HepG2 (cell line): ENCODE measurements at regions not wholly inside any gene's neighbourhood (a gene's known extent, or its start where the extent isn't known, plus 50 kb on each side); places are given as distances from the start of the nearest gene placed in this dataset.

Experiments used
- ARID5B ChIP-seq: IDR thresholded peaks from 2 replicates; pipeline ENCODE4 v1.4.0; 2020; ENCODE audit warnings: mild to moderate bottlenecking, missing genetic modification reagents
- GABPA ChIP-seq, 2 experiments: IDR thresholded peaks; 2 replicates each; pipeline ENCODE4 v1.6.1; 2011 to 2016; ENCODE audit warnings: low read depth in 2 of 2, low read length in 1 of 2, missing biosample characterization in 1 of 2, missing genetic modification characterization in 1 of 2
- NFE2L1 ChIP-seq: sonication (generic); formaldehyde crosslinking; IDR thresholded peaks from 2 replicates; pipeline ENCODE4 v1.4.0; 2020; ENCODE audit warnings: missing genetic modification reagents, mild to moderate bottlenecking, borderline replicate concordance
- NFIC ChIP-seq: IDR thresholded peaks from 2 replicates; pipeline ENCODE4 v1.6.1; 2012; ENCODE audit warnings: mild to moderate bottlenecking, low read length, inconsistent platforms
- NR2F6 ChIP-seq, 2 experiments: IDR thresholded peaks; 2 replicates each; pipeline ENCODE4 v1.6.1; 2016; ENCODE audit warnings: antibody characterized with exemption in 1 of 2, mild to moderate bottlenecking in 1 of 2
- REST ChIP-seq, 2 experiments: IDR thresholded peaks; 2 replicates each; pipeline ENCODE4 v1.6.1; 2011 to 2012; ENCODE audit warnings: low read length in 2 of 2, borderline replicate concordance in 1 of 2, low read depth in 1 of 2, mild to moderate bottlenecking in 1 of 2, moderate library complexity in 1 of 2
- TBP ChIP-seq: sonication (generic); formaldehyde crosslinking; IDR thresholded peaks from 2 replicates; pipeline ENCODE4 v1.5.0; 2020; ENCODE audit warnings: missing genetic modification reagents
- ZBTB20 ChIP-seq: sonication (generic); formaldehyde crosslinking; IDR thresholded peaks from 2 replicates; pipeline ENCODE4 v1.8.1; 2023; ENCODE audit warnings: missing genetic modification reagents, low read depth, mild to moderate bottlenecking, borderline replicate concordance
- ZNF724P ChIP-seq: sonication (generic); formaldehyde crosslinking; IDR thresholded peaks from 2 replicates; pipeline ENCODE4 v1.8.0; 2022; ENCODE audit warnings: missing genetic modification reagents, borderline replicate concordance
- TF ChIP-seq, protein P1 (sequence below): sonication (generic); formaldehyde crosslinking; IDR thresholded peaks from 2 replicates; pipeline ENCODE4 v1.4.0; 2020; ENCODE audit warnings: missing genetic modification reagents
- TF ChIP-seq, protein P2 (sequence below): sonication (generic); formaldehyde crosslinking; conservative IDR thresholded peaks from 2 replicates; pipeline ENCODE4 v1.8.0; 2022; ENCODE audit warnings: missing genetic modification reagents
- TF ChIP-seq, protein P3 (sequence below): IDR thresholded peaks from 2 replicates; pipeline ENCODE4 v1.6.1; 2012; ENCODE audit warnings: low read length, improper control_type of control experiment
- TF ChIP-seq, protein P4 (sequence below): sonication (generic); formaldehyde crosslinking; IDR thresholded peaks from 2 replicates; pipeline ENCODE4 v1.5.0; 2020; ENCODE audit warnings: mild to moderate bottlenecking, missing genetic modification reagents

GRCh38 chr18:42168487-42168886 is 213.5 kb downstream of the PIK3C3 start (continued):
- TF ChIP-seq ZBTB20 (peak; percentile 99), ZNF724P (CRISPR knock-in tag) (no peak), GABPA (IDR thresholded peaks at IDR 0.05; ENCODE audit: low read depth, low read length) (no peak), GABPA (CRISPR knock-in tag; IDR thresholded peaks at IDR 0.05; ENCODE audit: low read depth) (no peak), TBP (CRISPR knock-in tag) (no peak), NR2F6 (IDR thresholded peaks at IDR 0.05) (peak; percentile 77), NR2F6 (CRISPR knock-in tag; IDR thresholded peaks at IDR 0.05) (peak; percentile 88), NFIC (peak; percentile 82; the same call in 1 of the 2 replicates), REST (IDR thresholded peaks at IDR 0.05; ENCODE audit: borderline replicate concordance in 1 of 2, low read depth in 1 of 2, low read length in 2 of 2) (no peak), NFE2L1 (CRISPR knock-in tag) (no peak), ARID5B (CRISPR knock-in tag) (peak; percentile 97)
- TF ChIP-seq, protein P1, sequence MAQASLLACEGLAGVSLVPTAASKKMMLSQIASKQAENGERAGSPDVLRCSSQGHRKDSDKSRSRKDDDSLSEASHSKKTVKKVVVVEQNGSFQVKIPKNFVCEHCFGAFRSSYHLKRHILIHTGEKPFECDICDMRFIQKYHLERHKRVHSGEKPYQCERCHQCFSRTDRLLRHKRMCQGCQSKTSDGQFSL (CRISPR knock-in tag) = no peak
- TF ChIP-seq, protein P2, sequence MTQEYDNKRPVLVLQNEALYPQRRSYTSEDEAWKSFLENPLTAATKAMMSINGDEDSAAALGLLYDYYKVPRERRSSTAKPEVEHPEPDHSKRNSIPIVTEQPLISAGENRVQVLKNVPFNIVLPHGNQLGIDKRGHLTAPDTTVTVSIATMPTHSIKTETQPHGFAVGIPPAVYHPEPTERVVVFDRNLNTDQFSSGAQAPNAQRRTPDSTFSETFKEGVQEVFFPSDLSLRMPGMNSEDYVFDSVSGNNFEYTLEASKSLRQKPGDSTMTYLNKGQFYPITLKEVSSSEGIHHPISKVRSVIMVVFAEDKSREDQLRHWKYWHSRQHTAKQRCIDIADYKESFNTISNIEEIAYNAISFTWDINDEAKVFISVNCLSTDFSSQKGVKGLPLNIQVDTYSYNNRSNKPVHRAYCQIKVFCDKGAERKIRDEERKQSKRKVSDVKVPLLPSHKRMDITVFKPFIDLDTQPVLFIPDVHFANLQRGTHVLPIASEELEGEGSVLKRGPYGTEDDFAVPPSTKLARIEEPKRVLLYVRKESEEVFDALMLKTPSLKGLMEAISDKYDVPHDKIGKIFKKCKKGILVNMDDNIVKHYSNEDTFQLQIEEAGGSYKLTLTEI (CRISPR knock-in tag) = no peak
- TF ChIP-seq, protein P3, sequence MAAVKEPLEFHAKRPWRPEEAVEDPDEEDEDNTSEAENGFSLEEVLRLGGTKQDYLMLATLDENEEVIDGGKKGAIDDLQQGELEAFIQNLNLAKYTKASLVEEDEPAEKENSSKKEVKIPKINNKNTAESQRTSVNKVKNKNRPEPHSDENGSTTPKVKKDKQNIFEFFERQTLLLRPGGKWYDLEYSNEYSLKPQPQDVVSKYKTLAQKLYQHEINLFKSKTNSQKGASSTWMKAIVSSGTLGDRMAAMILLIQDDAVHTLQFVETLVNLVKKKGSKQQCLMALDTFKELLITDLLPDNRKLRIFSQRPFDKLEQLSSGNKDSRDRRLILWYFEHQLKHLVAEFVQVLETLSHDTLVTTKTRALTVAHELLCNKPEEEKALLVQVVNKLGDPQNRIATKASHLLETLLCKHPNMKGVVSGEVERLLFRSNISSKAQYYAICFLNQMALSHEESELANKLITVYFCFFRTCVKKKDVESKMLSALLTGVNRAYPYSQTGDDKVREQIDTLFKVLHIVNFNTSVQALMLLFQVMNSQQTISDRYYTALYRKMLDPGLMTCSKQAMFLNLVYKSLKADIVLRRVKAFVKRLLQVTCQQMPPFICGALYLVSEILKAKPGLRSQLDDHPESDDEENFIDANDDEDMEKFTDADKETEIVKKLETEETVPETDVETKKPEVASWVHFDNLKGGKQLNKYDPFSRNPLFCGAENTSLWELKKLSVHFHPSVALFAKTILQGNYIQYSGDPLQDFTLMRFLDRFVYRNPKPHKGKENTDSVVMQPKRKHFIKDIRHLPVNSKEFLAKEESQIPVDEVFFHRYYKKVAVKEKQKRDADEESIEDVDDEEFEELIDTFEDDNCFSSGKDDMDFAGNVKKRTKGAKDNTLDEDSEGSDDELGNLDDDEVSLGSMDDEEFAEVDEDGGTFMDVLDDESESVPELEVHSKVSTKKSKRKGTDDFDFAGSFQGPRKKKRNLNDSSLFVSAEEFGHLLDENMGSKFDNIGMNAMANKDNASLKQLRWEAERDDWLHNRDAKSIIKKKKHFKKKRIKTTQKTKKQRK = no peak
- TF ChIP-seq, protein P4, sequence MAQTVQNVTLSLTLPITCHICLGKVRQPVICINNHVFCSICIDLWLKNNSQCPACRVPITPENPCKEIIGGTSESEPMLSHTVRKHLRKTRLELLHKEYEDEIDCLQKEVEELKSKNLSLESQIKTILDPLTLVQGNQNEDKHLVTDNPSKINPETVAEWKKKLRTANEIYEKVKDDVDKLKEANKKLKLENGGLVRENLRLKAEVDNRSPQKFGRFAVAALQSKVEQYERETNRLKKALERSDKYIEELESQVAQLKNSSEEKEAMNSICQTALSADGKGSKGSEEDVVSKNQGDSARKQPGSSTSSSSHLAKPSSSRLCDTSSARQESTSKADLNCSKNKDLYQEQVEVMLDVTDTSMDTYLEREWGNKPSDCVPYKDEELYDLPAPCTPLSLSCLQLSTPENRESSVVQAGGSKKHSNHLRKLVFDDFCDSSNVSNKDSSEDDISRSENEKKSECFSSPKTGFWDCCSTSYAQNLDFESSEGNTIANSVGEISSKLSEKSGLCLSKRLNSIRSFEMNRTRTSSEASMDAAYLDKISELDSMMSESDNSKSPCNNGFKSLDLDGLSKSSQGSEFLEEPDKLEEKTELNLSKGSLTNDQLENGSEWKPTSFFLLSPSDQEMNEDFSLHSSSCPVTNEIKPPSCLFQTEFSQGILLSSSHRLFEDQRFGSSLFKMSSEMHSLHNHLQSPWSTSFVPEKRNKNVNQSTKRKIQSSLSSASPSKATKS = no peak
